RPMI7951 (cell line): ENCODE measurements at regions not wholly inside any gene's neighbourhood (a gene's known extent, or its start where the extent isn't known, plus 50 kb on each side); places are given as distances from the start of the nearest gene placed in this dataset.

Experiments used
- DNase-seq: peaks from one replicate; pipeline ENCODE4 v3.0.0-alpha.2; 2012; ENCODE audit warnings: low read depth

DNA sequence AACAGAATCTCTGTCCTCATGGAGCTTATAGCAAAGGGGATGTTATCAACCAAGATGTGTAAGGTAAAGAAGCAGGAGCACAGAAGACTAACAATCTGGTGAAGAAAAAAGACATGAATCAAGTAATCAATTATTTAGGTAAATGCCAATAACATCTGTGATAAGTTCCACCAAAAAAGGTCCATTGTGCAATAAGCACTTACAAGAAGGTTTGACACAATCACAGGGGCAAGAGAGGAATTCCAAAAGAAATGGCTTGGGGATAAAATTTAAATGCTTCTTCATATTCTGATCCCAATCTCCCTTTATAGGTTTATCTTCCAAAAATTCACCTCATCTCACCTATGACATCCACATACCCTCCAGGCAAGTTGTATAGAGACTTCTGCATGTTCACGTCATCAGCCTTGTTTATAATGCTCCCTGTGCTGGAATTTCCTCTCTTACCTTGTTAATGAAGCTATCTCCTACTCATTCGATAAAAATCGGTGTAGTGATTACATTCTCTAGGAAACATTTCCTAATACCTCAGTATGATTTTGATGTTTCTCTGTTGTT lies 53.6 kb upstream of the DPT start:
- no peak for DNase-seq

DNA sequence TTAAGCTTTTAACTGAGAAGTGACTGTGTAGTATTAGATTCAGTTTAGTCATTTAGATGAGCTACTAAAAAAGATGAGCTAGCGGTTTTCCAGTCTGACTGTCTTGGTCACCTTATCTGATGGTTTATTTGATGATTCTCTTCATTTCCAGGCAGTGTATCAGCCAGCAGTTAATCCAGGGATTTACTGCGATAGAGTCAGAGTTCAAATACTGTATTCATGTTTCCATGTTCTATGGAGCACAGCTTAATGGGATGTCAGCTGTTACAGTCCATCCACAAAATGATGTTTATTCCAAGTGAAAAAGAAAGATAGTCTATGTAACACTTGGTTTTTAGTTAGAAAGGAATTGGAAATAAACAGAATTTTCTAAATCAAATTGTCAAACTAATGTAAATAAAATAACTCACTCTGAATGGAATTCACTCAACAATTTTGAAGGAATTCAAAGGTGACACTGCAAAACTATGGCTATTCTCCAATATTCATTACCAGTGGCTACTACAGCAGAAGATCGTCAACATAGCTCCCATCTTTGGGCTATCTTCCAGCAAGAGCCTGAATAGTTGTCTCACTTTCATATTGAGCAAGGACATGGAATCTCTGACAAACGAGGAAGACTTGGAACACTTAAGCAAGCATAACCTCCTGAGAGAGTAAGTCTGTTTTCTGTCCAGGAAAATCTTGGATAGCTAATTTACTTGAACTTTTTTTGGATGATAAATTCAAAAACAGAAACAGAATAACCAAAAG lies 54.6 kb upstream of the DPT start:
- DNase-seq, result peak; percentile 14

DNA sequence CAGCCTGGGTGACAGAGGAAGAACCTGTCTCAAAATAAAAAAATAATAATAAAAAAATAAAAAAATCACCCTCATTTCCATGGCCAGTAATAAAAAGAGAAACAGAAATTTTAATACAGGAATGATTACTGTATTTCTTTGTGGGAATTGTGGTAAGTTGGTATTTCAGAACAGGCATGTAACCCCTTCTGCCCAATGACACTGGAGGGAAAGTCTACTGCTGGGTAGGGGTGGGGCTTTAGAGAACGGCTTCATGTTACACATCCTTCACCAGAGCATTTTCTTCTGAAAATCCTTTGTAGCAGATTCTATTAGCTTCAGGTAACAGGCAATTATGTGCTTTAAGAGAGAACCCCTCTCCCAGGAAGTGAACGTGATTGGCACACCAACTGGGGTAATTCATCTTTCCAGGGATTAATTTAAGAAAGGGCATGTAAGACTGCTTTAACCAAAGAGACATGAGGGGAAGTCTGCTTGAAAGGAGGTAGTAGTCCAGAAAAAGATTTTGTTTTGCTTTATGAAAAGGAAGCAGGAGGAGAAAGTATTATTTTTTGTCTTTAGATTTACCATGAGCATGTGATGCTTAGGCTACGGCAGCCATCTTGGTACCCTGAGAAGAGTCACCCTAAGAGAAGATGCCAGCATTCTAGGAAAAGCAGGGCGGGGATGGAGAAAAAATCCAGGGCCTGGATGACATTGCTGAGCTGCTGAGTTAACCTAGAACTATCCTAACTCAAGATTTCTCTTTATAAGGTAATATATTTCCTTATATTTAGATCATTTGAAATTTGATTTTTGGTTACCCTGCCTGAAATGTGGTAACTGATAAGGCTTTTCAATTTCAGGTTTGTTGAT lies 57.7 kb upstream of the DPT start:
- DNase-seq, result peak; percentile 26

DNA sequence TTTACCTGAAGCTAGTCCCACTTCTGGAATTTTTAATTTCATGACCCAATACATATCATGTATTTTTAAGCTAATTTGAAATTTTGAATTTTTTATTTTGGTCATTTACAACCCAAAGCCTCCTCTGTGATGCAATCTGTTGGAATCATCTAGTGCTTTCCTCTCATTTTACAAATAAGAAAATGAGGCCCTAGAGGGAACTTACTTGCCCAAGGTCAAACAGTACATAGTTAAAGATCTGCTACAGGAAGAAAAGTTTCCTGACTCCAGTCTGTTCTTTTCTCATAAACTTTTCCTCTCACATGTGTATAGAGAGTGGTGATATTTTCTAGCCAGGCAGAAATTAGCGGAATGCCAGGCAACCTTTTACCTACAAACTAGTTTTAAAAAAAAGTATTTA lies 59.3 kb upstream of the DPT start:
- DNase-seq, result no peak

DNA sequence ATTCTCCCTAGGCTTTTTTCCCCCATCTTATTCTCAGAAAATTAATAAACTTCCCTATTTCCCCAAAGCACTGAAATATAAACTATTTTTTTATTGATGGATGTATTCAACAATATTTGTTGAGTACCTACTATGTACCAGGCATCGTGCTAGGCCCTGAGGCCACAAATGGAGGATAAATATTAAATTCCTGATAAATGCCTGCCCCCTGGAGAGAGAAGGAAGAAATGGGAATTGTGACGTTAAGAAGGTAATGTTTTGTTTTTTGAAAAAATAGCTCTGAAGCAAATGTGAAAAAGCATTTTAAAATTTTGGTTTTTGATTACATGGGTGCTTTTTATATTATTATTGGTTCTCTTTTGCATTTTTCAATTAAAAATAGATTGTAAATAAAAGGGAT lies 60.5 kb upstream of the DPT start:
- no peak for DNase-seq

DNA sequence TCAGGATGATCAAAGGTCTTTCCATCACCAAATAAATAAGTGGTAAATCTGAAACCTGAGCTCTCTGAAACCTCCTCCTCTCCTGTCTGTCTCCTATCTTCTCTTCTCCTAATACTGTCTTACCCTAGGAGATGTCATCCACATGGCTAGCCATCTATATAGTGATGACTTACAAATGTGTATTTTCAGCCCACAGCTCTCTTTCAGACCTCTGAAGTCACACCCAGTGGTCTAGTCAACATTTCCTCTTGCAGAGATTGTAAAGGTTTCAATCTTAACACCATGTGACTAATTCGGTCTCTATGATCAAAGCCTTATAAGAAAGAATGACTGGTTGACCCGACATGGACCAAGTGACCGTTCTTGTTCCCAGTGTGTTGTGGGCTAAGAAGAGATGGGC lies 63.1 kb upstream of the DPT start:
- no peak for DNase-seq

DNA sequence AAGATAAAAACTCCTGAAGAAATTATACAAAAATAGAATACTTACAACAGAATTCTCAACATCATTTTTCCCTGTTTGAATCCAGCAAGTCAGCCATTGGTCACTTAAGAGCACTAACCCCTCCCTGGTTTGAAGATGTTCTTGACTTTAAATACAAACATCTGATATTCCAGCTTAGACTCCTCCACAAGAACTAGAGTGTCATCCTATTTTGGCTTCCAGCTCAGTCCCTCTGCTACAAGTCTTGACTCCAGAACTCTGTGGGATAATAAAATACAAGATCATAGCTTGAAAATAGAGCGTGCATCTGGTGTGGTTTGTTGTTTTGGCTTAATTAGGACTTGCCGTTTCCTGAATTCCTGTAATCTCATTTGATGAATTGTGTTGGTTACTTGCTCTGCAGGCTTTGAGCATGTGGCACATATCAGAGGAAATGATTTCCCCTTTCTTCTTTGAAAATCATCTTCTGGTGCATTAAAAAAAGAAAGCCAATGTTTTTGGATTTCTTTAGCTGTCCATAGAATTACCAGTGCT lies 63.7 kb upstream of the DPT start:
- no peak for DNase-seq

DNA sequence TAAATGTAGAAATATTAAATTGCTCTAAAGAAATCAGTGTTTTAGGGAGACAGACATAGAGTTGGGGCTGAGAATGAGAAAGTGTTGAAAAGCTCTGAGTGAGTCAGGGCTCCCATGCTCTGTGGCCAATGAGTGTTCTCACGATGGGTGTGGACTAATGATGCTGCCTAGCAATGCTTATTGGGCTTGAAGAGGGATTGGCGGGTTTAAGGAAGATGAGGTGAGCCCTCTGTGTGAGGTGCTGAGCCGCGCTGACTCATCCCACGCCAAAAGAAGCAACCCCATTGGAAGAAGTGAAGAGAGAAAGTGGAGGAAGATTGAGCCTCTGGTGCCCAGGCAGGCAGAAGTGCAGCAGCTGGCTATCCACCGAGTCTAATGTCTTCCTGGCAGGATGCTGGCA lies 65.1 kb upstream of the DPT start:
- DNase-seq, result peak; percentile 14

DNA sequence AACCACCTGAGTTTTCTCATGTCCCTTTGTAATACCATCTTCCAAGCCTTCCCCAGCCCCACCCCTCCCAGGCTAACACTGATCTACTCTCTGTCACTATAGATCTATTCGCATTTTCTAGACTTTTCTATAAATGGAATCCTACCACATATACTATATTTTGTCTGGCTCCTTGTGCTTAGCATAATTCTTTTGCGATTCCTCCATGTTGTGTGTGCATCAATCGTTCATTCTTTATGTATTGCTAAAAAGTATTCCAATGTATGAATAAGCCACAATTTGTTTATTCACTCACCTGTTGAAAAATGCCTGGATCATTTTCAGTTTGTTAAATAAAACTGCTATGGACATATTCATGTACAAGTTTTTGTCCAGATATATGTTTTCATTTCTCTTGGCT lies 66.7 kb upstream of the DPT start:
- DNase-seq, result no peak

DNA sequence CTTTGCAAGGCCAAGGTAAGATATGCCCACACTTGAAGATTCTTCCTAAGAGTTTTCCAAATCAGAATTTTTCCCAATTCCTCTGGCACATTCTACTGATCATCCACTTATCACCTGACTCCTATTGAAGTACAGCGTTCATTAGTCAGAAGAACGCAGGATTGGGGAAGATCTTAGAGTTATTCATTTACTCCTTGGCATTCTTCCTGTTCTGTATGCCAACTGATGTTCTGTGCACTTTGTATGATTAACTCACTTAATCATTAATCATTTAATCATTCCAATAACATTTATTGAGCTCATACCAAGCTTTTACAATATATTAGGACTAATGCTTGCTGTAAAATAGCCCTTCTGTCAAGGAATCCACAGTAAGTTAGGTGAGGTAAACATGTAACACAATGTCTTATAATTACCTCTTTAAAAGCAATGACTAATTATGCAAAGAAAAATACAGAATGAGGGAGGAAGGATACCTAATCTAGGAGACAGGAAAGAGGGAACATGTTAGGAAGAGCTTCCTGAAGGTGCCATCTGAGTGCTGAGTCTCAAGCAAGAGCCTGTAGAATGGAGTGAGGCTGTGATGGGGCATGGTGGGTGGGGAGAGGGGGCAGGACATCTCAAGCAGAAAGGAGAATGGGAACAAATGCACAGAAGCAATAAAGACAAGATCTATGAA lies 71.1 kb upstream of the DPT start:
- DNase-seq, result no peak

DNA sequence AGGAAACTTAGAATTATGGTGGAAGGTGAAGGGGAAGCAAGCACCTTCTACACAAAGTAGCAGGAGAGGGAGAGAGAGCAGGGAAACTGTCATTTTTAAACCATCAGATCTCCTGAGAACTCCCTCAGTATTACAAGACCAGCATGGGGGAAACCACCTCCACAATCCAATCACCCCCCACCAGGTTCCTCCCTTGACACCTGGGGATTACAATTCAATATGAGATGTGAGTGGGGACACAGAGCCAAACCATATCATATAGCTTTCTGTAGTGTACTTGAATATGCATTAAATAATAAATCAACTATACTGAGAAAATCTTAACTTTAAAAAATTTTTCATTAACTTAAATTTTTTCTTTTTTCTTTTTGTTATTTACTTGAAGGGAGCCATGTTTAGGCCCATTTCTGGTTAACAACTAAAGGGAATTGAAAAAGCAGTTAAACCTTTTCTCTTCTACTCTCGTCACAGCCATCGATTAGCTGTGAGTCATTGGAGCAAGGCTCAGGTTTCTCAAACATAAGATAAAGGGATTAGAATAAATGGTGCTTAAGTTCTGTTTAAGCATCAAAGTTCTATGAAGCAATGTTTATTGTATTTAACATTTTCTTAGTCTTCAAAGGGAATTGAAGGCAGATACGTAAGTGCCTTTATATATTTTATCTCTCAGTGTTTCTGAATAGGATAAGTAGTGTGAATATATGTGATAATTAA lies 72.2 kb upstream of the DPT start:
- DNase-seq, result no peak

DNA sequence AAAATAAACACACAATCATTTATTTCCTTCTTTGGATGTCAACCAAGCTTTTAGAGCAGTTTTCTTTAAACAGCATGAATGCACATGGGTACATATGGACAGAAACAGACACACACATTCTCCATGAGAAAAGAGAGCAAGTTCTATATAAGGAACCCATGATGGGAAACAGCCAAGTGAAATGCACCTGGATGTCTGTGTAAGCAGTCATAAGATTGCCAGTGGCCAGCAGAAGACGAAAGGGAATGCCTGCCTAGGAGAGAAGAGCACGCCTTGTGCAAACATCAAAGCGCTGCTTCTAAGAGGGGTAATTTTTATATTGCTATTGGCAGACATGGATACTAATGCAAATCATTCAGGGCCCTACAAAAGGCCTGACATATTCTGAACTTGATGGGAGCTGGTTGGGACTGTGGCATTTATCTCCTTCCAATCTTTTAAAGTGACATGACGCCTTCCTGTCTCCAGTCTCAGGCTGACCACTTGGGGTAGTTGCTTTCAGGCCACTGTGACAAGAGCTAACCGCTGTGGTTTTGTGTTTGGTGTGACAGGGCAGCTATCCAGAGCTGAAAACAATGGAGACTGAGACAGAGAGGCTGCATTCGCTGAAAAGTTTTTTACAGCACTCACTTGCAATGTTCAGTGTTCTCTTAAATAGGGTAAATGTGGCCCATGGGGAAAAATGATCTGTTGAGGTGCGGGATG lies 75.0 kb upstream of the DPT start:
- DNase-seq, result no peak

DNA sequence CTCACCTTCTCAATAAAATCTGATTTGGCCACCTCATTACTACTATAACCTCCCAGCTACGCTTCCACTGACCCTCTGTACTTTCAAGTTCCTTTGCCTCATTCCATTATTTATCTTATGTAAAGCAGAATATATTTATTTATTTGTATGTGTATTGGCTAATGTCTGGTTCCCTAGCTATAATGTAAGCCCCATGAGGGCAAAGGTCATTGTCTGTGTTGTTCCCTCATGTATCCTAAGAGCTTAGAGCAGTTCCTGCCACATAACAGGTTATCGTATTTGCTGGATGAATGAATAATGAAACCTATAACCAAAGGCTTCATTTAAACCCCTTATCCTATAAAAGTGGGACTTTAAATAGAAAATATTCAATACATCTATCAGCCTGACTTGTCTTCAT lies 77.9 kb upstream of the DPT start:
- no peak for DNase-seq

DNA sequence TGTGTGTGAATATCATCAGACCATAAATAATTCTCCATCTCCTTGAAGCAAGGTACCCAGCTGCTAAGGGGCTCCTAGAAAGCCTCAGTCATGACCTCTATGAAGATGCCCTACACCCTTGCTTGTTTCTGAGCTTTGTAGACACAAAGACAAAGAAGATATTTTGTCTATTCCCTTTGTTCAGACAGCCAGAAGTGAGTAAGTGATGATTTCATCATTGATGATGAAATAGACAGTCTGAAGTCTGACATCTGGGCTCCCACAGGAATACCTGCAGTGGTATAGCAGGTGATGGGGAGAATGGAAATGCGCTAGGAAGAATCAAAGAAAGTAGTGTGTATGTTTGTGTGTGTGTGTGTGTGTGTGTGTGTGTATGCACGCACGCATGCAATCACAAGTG lies 82.2 kb upstream of the DPT start:
- DNase-seq, result no peak

DNA sequence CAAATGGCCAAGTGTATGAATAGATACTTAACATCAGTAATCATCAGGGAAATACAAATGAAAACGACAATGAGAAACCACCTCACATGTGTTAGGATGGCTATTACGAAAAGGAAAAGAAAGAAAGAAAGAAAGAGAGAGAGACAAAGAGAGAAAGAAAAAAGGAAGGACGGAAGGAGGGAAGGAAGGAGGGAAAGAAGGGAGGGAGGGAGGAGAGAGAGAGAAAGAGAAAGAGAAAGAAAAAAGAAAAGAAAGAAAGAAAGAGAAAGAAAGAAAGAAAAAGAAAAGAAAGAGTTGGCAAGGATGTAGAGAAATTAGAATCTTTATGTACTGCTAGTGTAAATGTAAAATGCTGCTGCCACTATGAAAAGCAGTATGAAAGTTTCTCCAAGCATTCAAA lies 90.7 kb upstream of the DPT start:
- DNase-seq, result no peak

DNA sequence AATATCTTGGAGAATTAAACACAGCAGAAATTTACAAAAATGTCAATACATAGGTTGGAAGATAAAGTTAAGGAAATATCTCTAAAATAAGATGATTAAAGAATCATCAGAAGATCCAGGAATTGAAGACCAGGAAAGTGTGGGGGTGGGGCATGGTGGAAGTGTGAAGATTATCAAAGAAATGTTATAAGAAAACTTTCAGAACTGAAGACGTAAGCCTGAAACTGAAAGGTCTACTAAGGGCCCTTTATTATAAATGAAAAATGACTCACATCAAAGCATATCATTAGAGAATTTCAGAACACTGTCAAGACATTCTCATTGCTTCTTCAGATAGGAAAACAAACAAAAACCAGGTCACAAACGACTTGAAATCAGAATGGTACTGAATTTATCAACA lies 92.4 kb upstream of the DPT start:
- no peak for DNase-seq

DNA sequence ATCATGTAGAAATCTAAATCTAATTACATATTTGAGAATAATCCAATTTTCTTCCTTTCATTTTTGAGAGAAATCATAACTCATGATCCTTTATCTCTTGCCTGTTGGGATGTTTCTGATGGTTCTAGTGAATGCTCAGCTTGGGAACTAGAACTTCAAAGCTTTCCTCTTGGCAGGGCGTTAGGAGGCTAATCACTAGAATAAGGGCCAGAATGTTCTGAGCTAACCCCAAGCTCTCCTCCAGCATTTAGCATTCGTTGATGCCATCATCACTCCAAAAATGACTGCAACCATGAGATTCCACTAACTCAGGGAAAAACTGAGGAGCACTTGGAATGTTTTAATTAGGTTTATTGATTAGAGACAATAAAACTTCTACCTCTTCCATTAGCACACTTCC lies 93.9 kb upstream of the DPT start:
- no peak for DNase-seq

DNA sequence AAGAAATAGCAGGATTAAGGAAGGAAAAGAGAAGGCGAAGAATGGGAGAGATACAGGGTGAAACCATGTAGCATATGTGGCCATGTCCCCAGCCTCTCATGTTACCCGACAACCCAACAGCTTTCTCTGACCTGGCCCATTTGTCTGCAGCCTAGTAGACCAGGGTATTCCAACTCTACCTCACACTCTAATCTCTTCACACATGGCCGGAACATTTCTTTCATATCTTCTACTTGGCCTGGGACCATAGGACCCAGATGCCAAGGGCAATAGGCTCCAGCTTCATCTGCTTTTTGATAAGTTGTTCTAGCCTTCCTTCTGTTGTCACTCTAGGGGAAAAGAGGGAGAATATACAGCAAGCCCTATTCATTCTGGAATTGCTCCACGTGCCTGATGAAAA lies 95.0 kb upstream of the DPT start:
- DNase-seq, result no peak

DNA sequence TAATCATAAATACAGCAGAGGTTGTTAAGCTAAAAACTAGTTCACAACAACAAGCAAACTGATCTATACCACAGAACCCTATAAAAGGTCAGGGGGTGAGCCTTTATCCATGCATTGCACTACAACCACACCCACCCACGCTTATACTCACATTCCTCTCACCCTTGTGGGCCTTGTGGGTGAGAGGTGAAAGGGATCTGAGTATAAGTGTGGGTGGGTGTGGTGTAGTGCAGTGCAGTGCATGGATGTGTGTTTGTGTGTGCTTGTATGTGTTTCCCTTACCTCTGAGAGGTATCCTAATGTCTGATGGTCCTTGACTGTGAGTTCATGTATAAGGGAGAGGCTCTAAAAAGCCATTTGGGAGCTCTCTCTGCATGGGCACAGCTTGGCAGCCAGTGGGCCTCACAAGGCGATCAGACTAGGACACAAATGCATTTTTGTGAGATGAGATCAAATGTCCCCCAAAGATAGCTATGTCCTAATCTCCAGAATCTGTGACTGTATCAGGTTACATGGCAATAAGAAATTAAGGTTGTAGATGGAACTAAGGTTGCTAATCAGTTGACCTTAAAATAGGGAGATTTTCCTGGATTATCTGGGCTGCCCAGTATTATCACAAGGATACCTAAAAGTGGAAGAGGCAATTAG lies 95.5 kb upstream of the DPT start:
- DNase-seq, result peak; percentile 11

DNA sequence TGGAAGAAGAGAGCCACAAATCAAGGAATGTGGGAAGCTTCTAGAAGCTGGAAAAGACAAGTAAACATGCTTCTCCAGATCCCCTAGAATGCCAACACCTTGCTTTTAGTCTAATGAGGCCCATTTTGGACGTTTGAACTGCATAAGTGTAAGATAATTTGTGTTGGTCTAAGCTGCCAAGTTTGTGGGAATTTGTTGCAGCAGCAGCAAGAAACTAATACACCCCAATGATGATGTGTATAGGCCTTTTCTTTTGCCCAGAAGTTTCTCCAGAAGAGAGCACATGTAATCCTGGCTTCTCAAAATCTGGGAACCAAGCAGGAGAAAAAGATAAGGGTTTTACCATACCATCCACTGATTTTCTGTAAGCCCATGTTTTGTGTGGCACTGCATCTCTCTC lies 96.1 kb upstream of the DPT start:
- no peak for DNase-seq

DNA sequence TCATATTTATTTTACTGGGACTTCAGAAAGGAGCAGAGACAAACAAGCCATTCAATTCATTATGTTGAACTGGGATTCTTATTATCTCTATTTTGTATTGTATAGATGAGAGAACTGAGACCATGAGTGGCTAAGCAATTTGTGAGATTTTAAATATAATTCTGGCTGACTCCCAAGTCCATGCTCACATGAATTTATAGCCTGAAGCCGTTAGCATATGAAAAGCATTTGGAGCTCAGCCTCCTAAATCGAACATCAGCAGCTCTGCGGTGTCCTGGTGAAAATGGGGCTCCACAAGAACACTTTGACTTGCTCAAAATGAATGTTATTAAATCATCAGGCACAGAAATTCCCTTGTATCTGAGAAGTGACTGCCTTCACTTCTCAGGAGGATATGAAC lies 96.8 kb upstream of the DPT start:
- no peak for DNase-seq
